Peyer's patch (tissue), 4 donors: ENCODE measurements at regions not wholly inside any gene's neighbourhood (a gene's known extent, or its start where the extent isn't known, plus 50 kb on each side); places are given as distances from the start of the nearest gene placed in this dataset.

Experiments used
- DNase-seq, 3 donors: peaks; one replicate each; pipeline ENCODE4 v3.0.0-alpha.2; 2017 to 2019
- H3K27ac ChIP-seq, 4 donors: fragments of 200-600 bp; sonication (generic); one replicate each; pipeline ENCODE4 v1.5.1; 2016 to 2019
- H3K27me3 ChIP-seq, 2 donors: fragments of 200-600 bp; sonication (generic); one replicate each; pipeline ENCODE4 v1.5.1; 2019
- H3K36me3 ChIP-seq, 3 donors: fragments of 200-600 bp; sonication (generic); one replicate each; pipeline ENCODE4 v1.5.1; 2016 to 2019
- H3K4me1 ChIP-seq, 4 donors: fragments of 200-600 bp; sonication (generic); one replicate each; pipeline ENCODE4 v1.5.1; 2016 to 2019
- H3K4me3 ChIP-seq, 4 donors: fragments of 200-600 bp; sonication (generic); 1 replicate in 3 of 4; 2 replicates in 1 of 4; pipeline ENCODE4 v1.5.1; 2016 to 2019; ENCODE audit warnings: mild to moderate bottlenecking in 1 of 4
- H3K9me3 ChIP-seq, 4 donors: fragments of 200-600 bp; sonication (generic); one replicate each; pipeline ENCODE4 v1.5.1; 2016 to 2019; ENCODE audit warnings: mild to moderate bottlenecking in 1 of 4
- POLR2A ChIP-seq, 2 donors: fragments of 450-650 bp; IDR thresholded peaks; one replicate each; pipeline ENCODE4 v1.5.1; 2017; ENCODE audit warnings: antibody characterized with exemption in 2 of 2, mild to moderate bottlenecking in 2 of 2, moderate library complexity in 2 of 2
- TF ChIP-seq, protein P1 (sequence below), 6 experiments: fragments of 450-650 bp in 4 of 6; fragments of 200-600 bp in 2 of 6; sonication (generic) in 1 of 6; IDR thresholded peaks; one replicate each; pipeline ENCODE4 v1.5.1; 2017 to 2019; ENCODE audit warnings: antibody characterized with exemption in 6 of 6, mild to moderate bottlenecking in 3 of 6, moderate library complexity in 1 of 6

DNA sequence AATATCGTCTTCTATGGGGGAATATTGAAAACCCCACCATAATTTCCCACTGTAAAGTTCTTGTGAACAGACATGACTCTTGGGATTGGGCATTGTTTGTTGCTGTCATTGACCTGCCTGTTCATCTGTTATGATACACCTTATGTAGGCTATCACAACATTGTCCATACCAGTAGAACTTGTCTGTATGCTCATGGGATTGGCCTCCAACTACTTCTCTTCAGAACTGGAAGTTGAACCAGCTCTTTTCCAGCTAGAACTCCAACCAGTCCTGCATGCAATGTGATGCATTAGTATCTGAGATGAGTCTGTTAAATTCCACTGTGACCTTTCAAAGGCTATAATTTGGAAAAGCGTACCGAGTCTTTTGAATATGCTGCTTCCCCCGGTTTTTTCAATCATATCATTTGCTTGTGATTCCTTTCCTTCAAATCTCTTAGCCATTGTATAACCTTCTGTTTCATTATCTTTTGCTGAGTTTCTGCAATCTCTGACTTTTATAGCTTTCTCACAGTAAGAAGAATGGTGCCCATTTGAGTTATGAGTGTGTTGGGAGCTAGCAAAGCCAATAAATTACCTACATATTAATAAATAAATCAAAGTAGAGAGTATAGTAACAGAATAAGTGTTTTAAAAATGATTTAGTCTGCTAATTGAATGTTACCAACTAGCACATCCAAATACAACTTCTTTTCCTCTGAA, 101.9 kb downstream of the PLK2 start:
- H3K36me3 ChIP-seq = no peaks in the 10 kb centered on the region
- TF ChIP-seq POLR2A (IDR thresholded peaks at IDR 0.05) = no peak
- TF ChIP-seq, protein P1, sequence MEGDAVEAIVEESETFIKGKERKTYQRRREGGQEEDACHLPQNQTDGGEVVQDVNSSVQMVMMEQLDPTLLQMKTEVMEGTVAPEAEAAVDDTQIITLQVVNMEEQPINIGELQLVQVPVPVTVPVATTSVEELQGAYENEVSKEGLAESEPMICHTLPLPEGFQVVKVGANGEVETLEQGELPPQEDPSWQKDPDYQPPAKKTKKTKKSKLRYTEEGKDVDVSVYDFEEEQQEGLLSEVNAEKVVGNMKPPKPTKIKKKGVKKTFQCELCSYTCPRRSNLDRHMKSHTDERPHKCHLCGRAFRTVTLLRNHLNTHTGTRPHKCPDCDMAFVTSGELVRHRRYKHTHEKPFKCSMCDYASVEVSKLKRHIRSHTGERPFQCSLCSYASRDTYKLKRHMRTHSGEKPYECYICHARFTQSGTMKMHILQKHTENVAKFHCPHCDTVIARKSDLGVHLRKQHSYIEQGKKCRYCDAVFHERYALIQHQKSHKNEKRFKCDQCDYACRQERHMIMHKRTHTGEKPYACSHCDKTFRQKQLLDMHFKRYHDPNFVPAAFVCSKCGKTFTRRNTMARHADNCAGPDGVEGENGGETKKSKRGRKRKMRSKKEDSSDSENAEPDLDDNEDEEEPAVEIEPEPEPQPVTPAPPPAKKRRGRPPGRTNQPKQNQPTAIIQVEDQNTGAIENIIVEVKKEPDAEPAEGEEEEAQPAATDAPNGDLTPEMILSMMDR (IDR thresholded peaks at IDR 0.05) = no peak
- H3K4me1 ChIP-seq = no peaks in the 10 kb centered on the region
- no peaks in the 10 kb centered on the region for H3K9me3 ChIP-seq
- H3K27ac ChIP-seq = no peak overlapping the region
- H3K4me3 ChIP-seq = no peak overlapping the region
- H3K27me3 ChIP-seq = no peaks in the 10 kb centered on the region
- no peak for DNase-seq

DNA sequence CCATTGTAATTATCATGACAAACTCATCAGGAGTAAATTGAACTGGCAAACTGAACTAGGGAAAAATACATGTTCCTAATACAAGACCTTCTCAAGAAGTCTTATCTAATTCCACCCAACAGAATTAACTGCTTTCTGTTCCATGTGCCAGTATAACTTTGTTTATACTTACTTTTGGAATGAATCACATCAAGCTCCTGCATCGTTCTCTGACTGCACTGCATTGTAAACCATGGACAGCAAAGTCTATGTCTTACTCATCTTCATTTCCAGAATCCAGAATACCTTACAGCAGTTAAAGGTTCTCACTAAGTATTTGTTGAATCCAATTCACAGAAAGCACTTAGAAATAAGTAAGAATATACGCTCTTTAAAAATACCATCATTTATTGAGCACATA, 102.8 kb downstream of the PLK2 start:
- DNase-seq = no peak
- no peak for TF ChIP-seq POLR2A (IDR thresholded peaks at IDR 0.05)
- TF ChIP-seq, protein P1 (IDR thresholded peaks at IDR 0.05) = no peak
- Histone ChIP-seq H3K36me3 (no peaks in the 10 kb centered on the region), H3K27me3 (no peaks in the 10 kb centered on the region), H3K4me1 (no peaks in the 10 kb centered on the region), H3K27ac (no peak overlapping the region), H3K9me3 (no peaks in the 10 kb centered on the region), H3K4me3 (no peak overlapping the region)

DNA sequence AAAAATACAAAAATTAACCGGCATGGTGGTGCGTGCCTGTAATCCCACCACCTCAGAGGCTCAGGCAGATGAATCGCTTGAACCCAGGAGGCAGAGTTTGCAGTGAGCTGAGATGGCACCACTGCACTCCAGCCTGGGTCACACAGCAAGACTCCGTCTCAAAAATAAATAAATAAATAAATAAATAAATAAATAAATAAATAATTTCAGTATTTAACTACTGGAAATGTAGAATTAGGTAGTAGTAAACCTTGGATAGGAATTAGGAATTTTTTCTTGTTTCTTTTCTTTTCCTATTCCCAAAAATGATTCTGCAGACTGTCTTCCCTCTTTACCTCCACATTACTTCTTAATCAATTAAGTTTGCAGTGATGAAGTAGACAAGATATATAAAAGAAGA, 103.2 kb downstream of the PLK2 start:
- no peaks in the 10 kb centered on the region for H3K27me3 ChIP-seq
- no peak for TF ChIP-seq POLR2A (IDR thresholded peaks at IDR 0.05)
- TF ChIP-seq, protein P1 (IDR thresholded peaks at IDR 0.05) = no peak
- H3K9me3 ChIP-seq = no peaks in the 10 kb centered on the region
- H3K4me1 ChIP-seq = no peaks in the 10 kb centered on the region
- no peak for DNase-seq
- H3K27ac ChIP-seq = no peak overlapping the region
- H3K36me3 ChIP-seq = no peaks in the 10 kb centered on the region
- H3K4me3 ChIP-seq = no peak overlapping the region

DNA sequence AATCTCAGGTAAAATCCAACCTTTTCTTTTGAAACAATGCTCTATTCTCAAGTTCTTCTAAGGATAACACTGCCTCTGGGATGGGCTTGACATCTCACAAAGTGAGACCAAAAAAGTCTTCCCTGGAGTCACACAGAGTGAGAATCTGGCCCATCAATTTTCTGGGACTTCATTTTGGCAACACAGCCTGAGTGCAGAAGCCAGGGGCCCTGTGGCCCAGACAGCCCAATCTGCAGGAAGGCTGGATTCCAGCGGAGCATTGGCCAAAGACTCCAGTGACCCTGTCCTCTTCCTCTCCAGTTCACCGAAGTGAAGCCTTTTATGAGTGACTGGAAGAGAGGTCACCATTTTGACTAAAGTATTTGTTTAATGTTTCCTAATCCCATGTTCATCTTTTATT, 105.1 kb downstream of the PLK2 start:
- DNase-seq = no peak
- Histone ChIP-seq H3K9me3 (no peaks in the 10 kb centered on the region), H3K4me1 (no peaks in the 10 kb centered on the region), H3K27me3 (no peaks in the 10 kb centered on the region), H3K27ac (no peak overlapping the region), H3K36me3 (no peaks in the 10 kb centered on the region), H3K4me3 (no peak overlapping the region)
- TF ChIP-seq, protein P1 (IDR thresholded peaks at IDR 0.05) = no peak
- TF ChIP-seq POLR2A (IDR thresholded peaks at IDR 0.05) = no peak

DNA sequence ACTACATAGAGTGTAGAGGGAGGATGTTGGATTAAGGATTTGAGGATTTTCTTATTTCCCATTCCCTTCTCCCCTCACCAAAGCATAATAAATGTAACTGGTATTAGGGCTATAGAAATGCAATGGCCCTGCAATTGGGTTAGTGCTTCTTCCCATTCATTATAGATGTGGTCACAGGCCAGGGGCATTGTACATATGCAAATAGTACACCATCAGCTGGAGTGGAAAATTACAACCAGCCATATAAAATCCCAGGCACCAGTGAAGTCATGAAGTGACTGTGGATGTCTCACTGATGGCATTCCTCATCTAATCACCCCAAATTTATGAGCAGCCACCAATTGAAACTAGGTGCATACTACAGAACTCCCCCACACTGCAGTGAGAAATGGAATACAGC, 105.9 kb downstream of the PLK2 start:
- Histone ChIP-seq H3K4me1 (no peaks in the 10 kb centered on the region), H3K27ac (no peak overlapping the region), H3K27me3 (no peaks in the 10 kb centered on the region), H3K36me3 (no peaks in the 10 kb centered on the region), H3K4me3 (no peak overlapping the region), H3K9me3 (no peaks in the 10 kb centered on the region)
- TF ChIP-seq, protein P1 (IDR thresholded peaks at IDR 0.05) = no peak
- TF ChIP-seq POLR2A (IDR thresholded peaks at IDR 0.05) = no peak
- DNase-seq = no peak

DNA sequence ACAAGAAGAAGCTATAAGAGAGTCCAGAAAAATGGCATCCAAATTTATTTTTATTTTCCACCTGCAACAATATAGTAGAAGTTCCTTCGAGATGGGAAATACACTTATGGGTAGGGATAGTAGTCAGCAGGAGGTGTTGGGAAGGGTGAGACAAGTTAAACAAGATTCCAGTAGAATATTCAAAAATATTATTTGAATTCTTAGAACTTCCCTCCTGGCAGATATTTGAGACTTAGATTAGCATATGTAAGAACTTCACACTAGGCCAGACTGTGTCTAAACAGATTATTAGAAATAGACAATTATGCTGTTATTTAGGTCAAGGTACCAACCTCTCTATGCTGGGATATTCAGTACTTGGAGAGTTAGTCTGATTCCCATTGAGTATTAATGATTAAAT, 108.7 kb downstream of the PLK2 start:
- H3K4me1 ChIP-seq = no peaks in the 10 kb centered on the region
- no peaks in the 10 kb centered on the region for H3K27me3 ChIP-seq
- no peak overlapping the region for H3K4me3 ChIP-seq
- H3K36me3 ChIP-seq = no peaks in the 10 kb centered on the region
- no peak overlapping the region for H3K27ac ChIP-seq
- TF ChIP-seq, protein P1 (IDR thresholded peaks at IDR 0.05) = no peak
- no peak for TF ChIP-seq POLR2A (IDR thresholded peaks at IDR 0.05)
- DNase-seq = no peak
- no peaks in the 10 kb centered on the region for H3K9me3 ChIP-seq
